B cell (primary cell): ENCODE measurements at regions not wholly inside any gene's neighbourhood (a gene's known extent, or its start where the extent isn't known, plus 50 kb on each side); places are given as distances from the start of the nearest gene placed in this dataset.

Experiments
- ATAC-seq: fragments of 200-7000 bp; cut with Tn5 transposase; one replicate; pipeline ENCODE4 v1.10.0; 2021; ENCODE audit warnings: low read depth, mild to moderate bottlenecking, moderate number of reproducible peaks, moderate library complexity
- CTCF ChIA-PET: fragments of 350-600 bp; sonication (Branson Sonifier 250); formaldehyde crosslinking; loops from one replicate; lab custom pipeline; 2021; ENCODE audit warnings: antibody characterized with exemption, inconsistent platforms; lab: Charles Lee
- POLR2A ChIA-PET: fragments of 350-600 bp; sonication (Branson Sonifier 250); formaldehyde crosslinking; loops from one replicate; lab custom pipeline; 2021; ENCODE audit warnings: antibody characterized with exemption; lab: Charles Lee
- DNase-seq: peaks from one replicate; pipeline ENCODE4 v3.0.0; 2013
- H2AFZ ChIP-seq: 2 replicates; pipeline ENCODE4 v1.6.1; 2012; ENCODE audit warnings: mild to moderate bottlenecking, low read depth, low read length; ENCODE audit not compliant: insufficient read depth, poor library complexity, severe bottlenecking
- H3K27ac ChIP-seq, 2 donors: 1 replicate in 1 of 2; 2 replicates in 1 of 2; pipeline ENCODE4 v1.5.1; 2012 to 2013; ENCODE audit warnings: low read length in 2 of 2, mild to moderate bottlenecking in 2 of 2, moderate library complexity in 1 of 2
- H3K27me3 ChIP-seq, 4 experiments: fragments of 200-600 bp in 1 of 4; sonication (generic) in 1 of 4; replicated peaks in 1 of 4; 1 replicate in 2 of 4; 2 replicates in 2 of 4; pipeline versions ENCODE4 v1.6.1 to v1.7.0; 2013 to 2016; ENCODE audit warnings: low read length in 3 of 4, mild to moderate bottlenecking in 2 of 4, mixed read lengths in 1 of 4, moderate library complexity in 1 of 4; ENCODE audit not compliant: insufficient read depth in 4 of 4, control insufficient read depth in 3 of 4; ENCODE audit errors: control extremely low read depth in 1 of 4
- H3K36me3 ChIP-seq, 2 experiments: replicated peaks in 1 of 2; 1 replicate in 1 of 2; 2 replicates in 1 of 2; pipeline versions ENCODE4 v1.6.1 to v1.7.1; 2013; ENCODE audit warnings: low read length in 1 of 2; ENCODE audit not compliant: insufficient read depth in 2 of 2, control insufficient read depth in 1 of 2; ENCODE audit errors: control extremely low read depth in 1 of 2, extremely low read depth in 1 of 2
- H3K4me1 ChIP-seq, 2 donors: fragments of 200-600 bp in 1 of 2; sonication (generic) in 1 of 2; 1 replicate in 1 of 2; 2 replicates in 1 of 2; pipeline versions ENCODE4 v1.5.1 to v1.6.1; 2013 to 2017; ENCODE audit warnings: low read length in 2 of 2; ENCODE audit not compliant: control insufficient read depth in 2 of 2, insufficient read depth in 2 of 2
- H3K4me2 ChIP-seq: replicated peaks from 2 replicates; pipeline ENCODE3; 2012; ENCODE audit warnings: mild to moderate bottlenecking, low read depth, low read length; ENCODE audit not compliant: poor library complexity, severe bottlenecking
- H3K4me3 ChIP-seq, 5 experiments: fragments of 200-600 bp in 1 of 5; sonication (generic) in 1 of 5; 1 replicate in 3 of 5; 2 replicates in 2 of 5; pipeline versions ENCODE4 v1.5.1 to v1.7.0; 2011 to 2016; ENCODE audit warnings: low read length in 4 of 5, mild to moderate bottlenecking in 4 of 5, low read depth in 2 of 5, control low read depth in 1 of 5, moderate library complexity in 1 of 5; ENCODE audit not compliant: insufficient read depth in 1 of 5; ENCODE audit errors: control extremely low read depth in 1 of 5, extremely low read depth in 1 of 5
- H3K79me2 ChIP-seq: fragments of 200-600 bp; sonication (generic); one replicate; pipeline ENCODE4 v1.6.0; 2016; ENCODE audit warnings: low read length; ENCODE audit not compliant: control insufficient read depth, insufficient read depth
- H3K9ac ChIP-seq: fragments of 200-600 bp; sonication (generic); 2 replicates; pipeline ENCODE4 v1.6.1; 2017; ENCODE audit warnings: mild to moderate bottlenecking, low read length, moderate library complexity
- H3K9me3 ChIP-seq, 3 donors: one replicate each; pipeline versions ENCODE4 v1.6.1 to v1.7.1; 2013; ENCODE audit warnings: low read length in 2 of 3; ENCODE audit not compliant: control insufficient read depth in 2 of 3, insufficient read depth in 1 of 3; ENCODE audit errors: control extremely low read depth in 1 of 3
- H4K20me1 ChIP-seq: 2 replicates; pipeline ENCODE4 v1.6.0; 2012; ENCODE audit warnings: mild to moderate bottlenecking, low read length; ENCODE audit not compliant: insufficient read depth, control insufficient read depth, poor library complexity, severe bottlenecking
- H3K27ac Mint-ChIP-seq: one replicate; pipeline ENCODE4 v1.8.0; 2021; ENCODE audit warnings: mixed read lengths
- H3K27me3 Mint-ChIP-seq: one replicate; pipeline ENCODE4 v1.8.0; 2021; ENCODE audit warnings: mixed read lengths
- H3K4me1 Mint-ChIP-seq: one replicate; pipeline ENCODE4 v1.8.0; 2021; ENCODE audit warnings: mixed read lengths
- H3K4me3 Mint-ChIP-seq: one replicate; pipeline ENCODE4 v1.8.0; 2021; ENCODE audit warnings: mixed read lengths
- H3K9me3 Mint-ChIP-seq: one replicate; pipeline ENCODE4 v1.8.0; 2022; ENCODE audit warnings: mixed read lengths; ENCODE audit not compliant: insufficient read depth
- CTCF ChIP-seq: fragments of 200-600 bp; IDR thresholded peaks from one replicate; pipeline ENCODE4 v1.8.0; 2022; ENCODE audit warnings: antibody characterized with exemption, mild to moderate bottlenecking
- EZH2 ChIP-seq: IDR thresholded peaks from 2 replicates; pipeline ENCODE4 v1.6.1; 2012; ENCODE audit warnings: borderline replicate concordance, low read depth, mild to moderate bottlenecking, moderate library complexity, low read length; ENCODE audit not compliant: insufficient read depth, poor library complexity, severe bottlenecking
- WGBS: methylation state at CpG from one replicate; pipeline ENCODE4 v1.1.5; 2013; ENCODE audit warnings: missing lambda C conversion rate; ENCODE audit not compliant: insufficient coverage; 5-methylcytosine and 5-hydroxymethylcytosine counted together
- intact Hi-C: fragments of 100-400 bp; cut with micrococcal nuclease; formaldehyde crosslinking; loops from one replicate; pipeline ENCODE4 v1.10.0; 2022

- no peaks in the 10 kb centered on the region for H3K9me3 ChIP-seq
- no peaks in the 10 kb centered on the region for H3K36me3 ChIP-seq
- no peak overlapping the region for H2AFZ ChIP-seq
- no peaks in the 10 kb centered on the region for H3K4me1 Mint-ChIP-seq
- ATAC-seq (no peak), DNase-seq (no peak)
- no peaks in the 10 kb centered on the region for H4K20me1 ChIP-seq
- no peaks in the 10 kb centered on the region for H3K9me3 Mint-ChIP-seq
- no peak overlapping the region for H3K9ac ChIP-seq
- H3K4me3 Mint-ChIP-seq: no peak overlapping the region
- no peak overlapping the region for H3K27ac Mint-ChIP-seq
- H3K4me3 ChIP-seq: no peak overlapping the region
- no peaks in the 10 kb centered on the region for H3K79me2 ChIP-seq
- no peak overlapping the region for H3K4me2 ChIP-seq
- ChIA-PET CTCF (no interaction called here), POLR2A (no interaction called here)
- no peaks in the 10 kb centered on the region for H3K27me3 Mint-ChIP-seq
- TF ChIP-seq EZH2: no peak
- no peak for TF ChIP-seq CTCF
- 100% methylated on average over 1 of the region's 1 CpG for WGBS
- intact Hi-C loops: no loop called here
- H3K4me1 ChIP-seq: no peaks in the 10 kb centered on the region
- H3K27ac ChIP-seq: no peak overlapping the region
- H3K27me3 ChIP-seq: no peaks in the 10 kb centered on the region
Observed at GRCh38 chr6:14692208-14692607, 553.7 kb upstream of the JARID2 start.

DNA sequence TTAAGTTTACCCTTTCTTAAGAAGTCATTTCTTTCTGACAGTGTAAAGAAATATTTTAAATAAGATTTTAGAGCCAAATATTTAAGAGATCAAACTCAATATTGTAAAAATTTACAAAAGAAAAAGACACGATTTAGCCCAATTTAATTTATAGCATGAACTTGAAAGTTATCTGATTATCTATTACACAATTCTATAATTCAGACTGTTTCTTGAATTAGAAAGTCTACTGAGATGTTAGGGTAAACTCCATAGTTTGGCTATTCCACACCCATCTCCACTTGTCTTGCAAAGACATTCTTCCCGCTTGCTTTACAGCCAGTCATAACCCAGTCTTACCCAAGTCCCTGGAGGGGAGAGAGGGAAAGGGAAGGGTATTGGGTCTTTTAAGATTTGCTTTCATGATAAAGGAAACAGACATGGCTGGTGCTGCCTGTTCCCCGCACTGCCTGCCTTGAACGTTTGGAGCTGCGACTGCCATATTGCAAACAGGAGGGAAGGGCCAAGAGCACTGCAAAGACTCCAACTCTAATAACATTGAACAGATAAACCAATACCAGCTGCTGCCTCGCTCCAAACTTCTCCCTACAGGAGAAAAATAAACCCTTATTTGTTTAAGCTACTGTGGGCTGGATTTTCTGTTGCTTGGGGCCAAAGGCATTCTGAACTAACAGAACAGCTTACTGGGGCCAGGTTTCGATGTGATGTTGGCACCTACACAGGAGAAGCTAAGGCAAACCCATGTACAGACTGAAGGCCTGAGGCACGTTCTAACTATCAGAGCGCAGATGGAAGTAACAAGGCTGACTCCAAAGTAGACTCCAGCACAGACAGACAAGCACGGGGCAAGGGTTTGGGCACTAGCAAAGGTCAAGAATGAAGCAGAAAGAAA, 552.3 kb upstream of the JARID2 start:
- Histone ChIP-seq H3K4me1 (no peaks in the 10 kb centered on the region), H3K9me3 (no peaks in the 10 kb centered on the region), H4K20me1 (no peaks in the 10 kb centered on the region), H3K27ac (no peak overlapping the region), H3K79me2 (no peaks in the 10 kb centered on the region), H3K9ac (no peak overlapping the region), H3K36me3 (no peaks in the 10 kb centered on the region), H3K27me3 (no peaks in the 10 kb centered on the region), H3K4me3 (no peak overlapping the region), H2AFZ (no peak overlapping the region), H3K4me2 (no peak overlapping the region)
- TF ChIP-seq CTCF: no peak
- no peak for TF ChIP-seq EZH2
- no peak overlapping the region for H3K27ac Mint-ChIP-seq
- intact Hi-C loops: no loop called here
- H3K4me3 Mint-ChIP-seq: no peak overlapping the region
- H3K27me3 Mint-ChIP-seq: no peaks in the 10 kb centered on the region
- no peaks in the 10 kb centered on the region for H3K4me1 Mint-ChIP-seq
- POLR2A ChIA-PET: no interaction called here
- no peaks in the 10 kb centered on the region for H3K9me3 Mint-ChIP-seq
- no peak for ATAC-seq
- 95% methylated on average over 7 of the region's 10 CpGs for WGBS
- CTCF ChIA-PET: no interaction called here
- no peak for DNase-seq
